GM18909 (cell line): ENCODE measurements at regions not wholly inside any gene's neighbourhood (a gene's known extent, or its start where the extent isn't known, plus 50 kb on each side); places are given as distances from the start of the nearest gene placed in this dataset.
"Not testable (repeated sequence)": the region's sequence is repeated elsewhere in the genome, so short reads cannot be mapped to it uniquely, and the experiment has no call there.

Source experiments
- ATAC-seq: cut with Tn5 transposase; IDR thresholded peaks from one replicate; pipeline ENCODE4 v1.9.1; 2021; ENCODE audit warnings: mild to moderate bottlenecking; ENCODE audit not compliant: unreplicated experiment, poor library complexity

DNA sequence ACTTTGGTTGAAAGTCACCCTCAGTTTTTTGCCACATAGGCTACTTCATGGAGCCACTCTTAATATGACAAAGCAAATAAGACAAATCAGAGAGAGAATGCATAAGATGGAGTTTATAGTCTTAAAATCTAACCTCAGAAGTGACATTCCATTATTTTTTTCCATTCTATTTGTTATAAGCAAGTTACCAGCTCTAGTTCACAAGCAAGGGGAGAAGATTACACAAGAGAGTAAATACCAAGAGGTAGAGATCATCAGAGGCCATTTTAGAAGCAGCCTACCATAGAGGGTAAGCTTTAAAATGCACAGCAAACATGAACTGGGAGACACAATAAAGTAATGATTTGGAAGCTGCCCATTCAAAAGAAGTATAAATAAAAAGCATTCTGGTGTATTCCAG lies 651.3 kb upstream of the MEF2C start:
- ATAC-seq = no peak

DNA sequence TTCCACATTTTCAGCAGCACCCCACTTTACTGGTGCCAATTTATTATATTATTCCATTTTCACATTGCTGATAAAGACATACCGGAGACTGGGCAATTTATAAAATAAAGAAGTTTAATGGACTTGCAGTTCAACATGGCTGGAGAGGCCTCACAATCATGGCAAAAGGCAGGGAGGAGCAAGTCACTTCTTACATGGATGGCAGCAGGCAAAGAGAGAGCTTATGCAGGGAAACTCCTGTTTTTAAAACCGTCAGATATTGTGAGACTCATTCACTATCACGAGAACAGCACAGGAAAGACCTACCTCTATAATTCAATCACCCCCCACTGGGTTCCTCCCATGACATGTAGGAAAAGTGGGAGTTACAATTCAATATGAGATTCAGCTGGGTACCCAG lies 641.8 kb upstream of the MEF2C start:
- ATAC-seq = no peak

DNA sequence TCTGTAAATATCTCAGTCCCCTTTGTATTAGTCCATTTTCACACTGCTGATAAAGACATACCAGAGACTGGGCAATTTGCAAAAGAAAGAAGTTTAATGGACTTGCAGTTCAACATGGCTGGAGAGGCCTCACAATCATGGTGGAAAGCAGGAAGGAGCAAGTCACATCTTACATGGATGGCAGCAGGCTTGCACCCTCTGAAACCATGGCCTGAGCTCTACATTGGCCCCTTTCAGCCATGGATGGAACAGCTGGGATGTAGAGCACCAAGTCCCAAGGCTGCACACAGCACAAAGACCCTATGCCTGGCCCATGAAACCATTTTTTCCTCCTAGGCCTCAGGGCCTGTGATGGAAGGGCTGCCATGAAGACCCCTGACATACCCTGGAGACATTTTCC lies 640.9 kb upstream of the MEF2C start:
- ATAC-seq = not testable (repeated sequence)

DNA sequence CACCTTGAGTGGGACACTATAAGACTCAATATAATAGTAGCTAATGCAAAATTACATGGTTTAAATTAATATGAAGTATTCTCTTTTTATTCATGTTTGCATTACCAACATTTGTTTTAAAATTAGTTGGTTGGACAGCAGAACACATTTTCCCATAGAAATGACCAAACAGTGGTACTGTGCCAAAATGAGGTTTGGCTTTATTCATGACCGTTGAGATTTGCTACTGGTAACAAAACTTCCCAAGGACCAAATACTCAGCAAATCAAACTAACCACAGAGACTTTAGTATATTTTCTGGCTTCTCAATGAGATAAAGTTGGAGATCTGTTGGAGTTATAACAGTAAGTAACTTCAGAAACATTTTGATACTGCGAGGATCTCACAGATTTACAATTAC lies 637.8 kb upstream of the MEF2C start:
- ATAC-seq = no peak

DNA sequence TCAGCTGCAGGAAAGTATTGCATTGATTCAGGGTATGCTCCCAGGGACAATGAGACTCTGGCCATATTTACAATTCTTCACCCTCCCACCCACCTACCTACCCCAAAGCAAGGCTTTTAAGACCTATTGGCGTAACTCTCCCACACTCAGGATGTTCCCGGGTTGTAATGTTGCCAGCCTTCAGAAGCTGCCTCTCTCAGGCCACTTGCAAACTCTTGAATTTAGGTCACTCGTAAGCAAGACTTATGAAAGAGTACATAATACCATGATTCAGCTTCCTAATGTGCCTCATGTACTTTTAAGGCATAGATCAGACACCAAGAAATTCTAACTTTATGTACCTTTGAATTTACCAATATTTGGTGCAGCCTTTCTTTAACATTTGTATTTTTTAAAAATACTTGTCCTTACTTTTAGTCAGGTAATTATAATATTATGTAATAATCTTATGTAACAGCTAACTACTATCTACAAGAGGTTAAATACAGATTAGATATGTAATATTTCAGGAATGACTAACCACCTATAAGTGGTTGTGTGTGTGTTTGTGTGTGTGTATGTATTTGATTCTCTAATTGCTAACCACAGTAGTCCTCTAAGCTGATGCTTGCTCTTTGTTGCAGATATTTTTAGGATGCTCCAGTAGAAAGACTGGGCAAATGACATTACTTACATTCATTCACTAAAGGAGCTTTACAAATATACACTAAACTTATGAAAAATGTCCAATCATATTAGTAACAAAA lies 630.5 kb upstream of the MEF2C start:
- ATAC-seq = no peak

DNA sequence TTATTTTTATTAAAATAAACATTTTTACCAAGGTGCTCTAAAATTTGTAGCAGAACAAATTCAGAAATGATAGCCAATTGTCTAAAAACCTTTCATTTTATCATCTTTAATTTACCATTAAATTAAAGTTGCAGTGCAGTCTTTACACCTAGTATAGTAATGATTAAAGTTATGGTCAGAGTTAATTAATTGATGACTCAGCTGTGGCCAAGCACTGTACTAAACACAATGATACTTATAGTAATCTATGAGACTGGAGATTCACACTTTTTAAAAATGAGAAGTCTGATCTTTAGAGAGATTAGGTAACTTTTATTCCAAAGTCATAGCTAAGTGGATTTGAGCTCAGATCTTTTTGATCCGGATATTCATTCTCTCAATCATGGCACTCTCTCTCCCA lies 621.1 kb upstream of the MEF2C start:
- no peak for ATAC-seq

DNA sequence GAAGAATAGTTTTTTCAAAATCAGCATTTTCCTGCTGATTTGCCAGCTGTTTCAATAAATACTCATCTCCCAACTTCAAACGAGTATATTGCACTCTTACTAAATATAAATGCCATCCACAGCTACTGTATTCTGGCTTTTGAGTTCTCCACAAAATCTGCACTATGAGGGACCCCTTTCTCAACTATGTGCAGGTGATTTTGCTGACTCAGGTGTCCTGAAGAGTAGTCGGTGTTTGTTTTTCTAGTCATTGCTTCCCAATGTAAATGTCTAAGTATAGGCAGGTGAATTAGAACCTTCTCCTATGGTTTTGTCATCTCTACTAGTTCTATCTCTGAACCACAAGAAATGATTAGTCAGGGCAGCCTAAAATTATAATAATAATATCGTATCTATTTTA lies 616.8 kb upstream of the MEF2C start:
- ATAC-seq = no peak

DNA sequence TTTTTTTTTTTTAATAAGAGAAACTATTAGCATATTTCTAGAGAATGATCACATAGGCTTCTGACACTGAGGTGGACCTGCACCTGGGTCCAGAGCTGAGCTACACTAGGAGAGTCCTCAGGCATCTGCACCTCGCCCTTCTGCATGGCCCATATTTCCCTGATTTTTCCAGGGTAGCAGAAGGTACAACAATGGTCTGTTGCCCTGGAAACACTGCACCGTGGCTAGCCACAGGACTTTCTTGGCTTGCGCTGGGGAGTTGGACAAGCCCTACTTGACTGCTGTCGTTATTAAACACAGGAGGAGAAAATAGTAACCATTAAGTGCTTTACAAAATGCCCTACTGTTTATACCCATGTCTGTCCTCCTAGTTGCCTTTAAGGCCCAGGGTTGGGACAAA lies 615.7 kb upstream of the MEF2C start:
- ATAC-seq = no peak

DNA sequence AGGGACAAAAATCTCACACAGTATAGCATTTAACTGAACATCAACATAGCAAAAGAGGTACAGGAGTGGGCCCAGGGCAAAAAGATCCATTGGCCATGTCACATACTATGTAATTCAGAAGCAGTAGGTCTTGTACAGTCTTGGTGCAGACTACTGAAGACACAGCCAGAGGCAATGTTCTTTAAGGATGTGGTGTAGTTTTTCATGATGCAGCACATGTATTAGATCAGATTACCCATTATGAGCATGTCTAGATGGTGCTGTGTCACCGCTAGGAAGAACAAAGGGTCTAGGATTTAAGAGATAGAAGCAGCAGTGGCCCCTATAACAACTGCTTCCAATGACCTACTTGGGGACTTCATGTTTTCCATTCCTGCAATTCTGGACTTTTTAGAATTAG lies 610.4 kb upstream of the MEF2C start:
- no peak for ATAC-seq

DNA sequence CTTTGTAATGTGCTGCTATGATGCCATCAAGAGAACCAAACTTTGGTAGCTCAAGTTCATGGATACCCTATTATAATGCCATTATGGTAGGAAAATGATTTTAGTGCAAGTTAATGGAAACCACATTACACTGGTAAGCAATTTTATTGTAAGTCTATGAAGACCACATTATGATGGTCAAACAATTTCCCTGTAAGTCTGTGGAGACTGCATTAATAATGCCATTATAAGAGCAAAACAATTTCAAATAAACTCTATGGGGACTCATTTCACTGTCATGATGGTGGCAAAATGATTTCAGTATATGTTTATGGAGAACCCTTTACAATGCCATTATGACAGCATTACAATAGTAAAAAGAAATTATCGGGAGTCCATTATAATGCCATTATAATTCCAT lies 602.0 kb upstream of the MEF2C start:
- no peak for ATAC-seq

DNA sequence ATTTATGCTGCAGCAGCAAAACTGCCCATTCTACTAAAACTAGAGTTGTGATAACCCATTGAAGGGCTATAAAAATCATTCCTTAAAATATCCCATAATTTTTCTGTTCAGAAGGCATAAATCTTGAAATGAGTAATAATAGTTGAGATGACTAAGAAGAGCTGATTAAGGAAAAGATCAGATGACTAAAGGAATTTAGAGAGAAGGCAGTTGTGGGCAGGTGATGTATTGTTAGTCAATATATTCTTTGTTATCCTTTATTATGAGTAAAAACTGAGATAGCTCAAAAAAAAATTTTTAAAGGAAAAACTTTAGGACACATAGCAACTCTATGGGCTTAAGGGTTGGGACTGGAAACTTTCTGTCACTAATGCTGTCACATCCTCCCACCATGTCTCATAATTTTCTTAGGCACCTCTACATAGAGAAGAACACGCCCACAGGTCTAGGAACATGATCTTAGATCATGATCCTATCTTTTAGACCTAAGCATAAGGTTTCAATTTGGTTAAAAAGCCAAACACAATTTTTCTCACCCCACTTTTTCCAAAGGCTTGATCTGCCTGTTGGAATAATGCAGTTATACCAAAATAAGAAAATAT lies 597.5 kb upstream of the MEF2C start:
- ATAC-seq = no peak

DNA sequence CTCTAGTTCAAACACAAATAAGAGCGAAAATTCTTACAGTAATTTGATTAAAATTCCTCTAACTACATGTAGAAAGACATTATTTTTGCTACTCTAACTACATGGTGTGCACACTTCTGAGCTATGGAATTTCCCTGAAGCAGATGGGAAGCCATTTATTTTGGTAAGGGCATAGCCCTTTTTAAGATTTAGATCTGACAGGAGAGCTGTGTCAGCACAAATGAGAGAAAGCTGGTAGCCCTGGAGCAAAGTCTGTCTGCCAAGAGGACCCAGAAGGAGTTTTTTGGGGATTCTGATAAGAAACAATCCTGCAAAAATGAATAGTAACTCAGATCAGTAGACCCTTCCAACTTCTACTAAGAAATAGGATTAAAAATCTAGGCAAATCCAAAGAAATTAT lies 595.9 kb upstream of the MEF2C start:
- ATAC-seq = no peak

DNA sequence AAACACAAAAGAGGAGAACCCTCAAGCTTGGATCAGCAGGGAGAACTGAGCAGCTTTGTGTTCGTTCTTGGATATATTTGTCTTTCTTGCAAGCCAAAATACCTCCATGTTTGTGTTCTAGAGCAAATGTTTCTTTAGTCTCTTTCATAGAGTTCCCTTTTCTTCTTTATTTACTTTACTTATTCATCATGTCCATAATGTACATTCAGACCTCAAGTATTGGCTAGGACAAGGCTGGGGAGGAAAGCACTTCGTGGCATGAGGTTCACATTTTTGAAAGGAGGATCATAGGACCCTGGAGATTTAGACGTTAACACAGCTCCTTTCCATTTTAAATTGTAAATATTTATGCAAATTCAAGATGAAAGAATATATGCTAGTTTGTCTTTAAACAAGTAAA lies 590.2 kb upstream of the MEF2C start:
- ATAC-seq = no peak

DNA sequence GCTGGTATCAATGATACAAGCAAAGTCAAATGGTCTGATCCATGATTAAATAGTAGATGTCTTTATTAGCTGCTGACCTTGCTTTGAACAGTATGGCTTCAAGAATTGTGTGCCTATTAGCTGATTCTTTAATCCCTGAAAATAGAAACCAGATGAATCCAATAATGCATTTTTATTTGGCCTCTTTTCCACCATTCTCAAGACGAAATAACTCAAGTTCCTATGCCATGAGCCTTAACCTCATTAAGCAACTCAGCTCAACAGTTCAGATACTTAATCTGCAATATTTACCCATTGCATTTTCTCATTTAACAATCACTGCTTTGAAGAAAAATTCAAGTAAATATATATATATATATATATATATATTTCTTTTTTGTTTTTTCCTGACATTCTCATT lies 588.6 kb upstream of the MEF2C start:
- ATAC-seq = no peak

DNA sequence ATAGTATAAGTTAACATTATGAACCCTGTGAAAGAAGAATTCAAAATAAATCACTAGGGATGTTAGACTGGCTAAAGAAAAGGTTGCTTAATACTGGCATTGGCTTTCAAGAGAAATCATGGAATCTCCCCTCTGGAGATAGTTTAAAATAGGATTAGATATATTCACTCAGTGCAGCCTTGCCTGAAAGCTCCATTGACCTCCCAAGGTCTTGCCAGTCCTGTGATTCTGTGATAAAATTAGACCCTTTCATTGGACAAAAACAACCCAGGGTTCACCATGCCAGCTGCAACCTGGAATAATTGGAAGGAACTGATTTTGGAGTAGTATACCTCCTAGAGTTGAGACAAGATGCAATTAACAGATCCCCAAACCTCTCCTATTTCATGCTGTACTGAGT lies 588.1 kb upstream of the MEF2C start:
- no peak for ATAC-seq

DNA sequence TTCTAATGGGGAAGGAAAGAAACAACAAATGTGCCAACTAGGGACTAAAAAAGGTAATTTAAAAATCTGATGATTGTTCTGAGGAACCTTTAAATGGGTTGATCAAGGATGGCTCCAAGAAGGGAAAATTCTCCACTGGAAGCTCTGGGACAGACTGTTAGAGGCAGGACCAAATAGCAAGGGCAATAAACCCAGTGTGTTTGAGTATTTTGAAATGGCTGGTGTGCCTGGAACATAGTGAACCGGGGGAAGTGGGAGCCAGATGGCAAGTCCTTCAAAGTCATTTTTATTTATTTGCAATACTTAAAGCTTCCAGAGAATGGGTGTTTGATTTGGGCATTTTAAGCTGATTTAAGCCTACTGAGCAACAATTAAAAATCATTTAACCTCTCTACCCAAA lies 587.7 kb upstream of the MEF2C start:
- ATAC-seq = no peak

DNA sequence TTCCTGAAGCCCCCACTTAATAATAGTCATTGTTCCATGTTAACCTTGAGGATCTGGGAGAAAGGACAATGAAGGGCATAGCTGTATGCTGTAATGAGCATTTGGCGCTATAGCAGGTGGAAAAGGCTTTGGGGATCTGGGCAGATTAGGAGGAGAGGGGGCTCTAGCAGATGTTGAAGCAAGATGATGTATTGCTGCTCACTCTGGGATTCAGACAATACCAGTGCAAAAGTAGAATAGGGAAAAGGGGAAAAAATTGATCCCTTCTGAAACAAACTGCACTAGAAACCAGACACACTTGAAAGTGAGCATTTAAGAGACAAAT lies 575.3 kb upstream of the MEF2C start:
- no peak for ATAC-seq

DNA sequence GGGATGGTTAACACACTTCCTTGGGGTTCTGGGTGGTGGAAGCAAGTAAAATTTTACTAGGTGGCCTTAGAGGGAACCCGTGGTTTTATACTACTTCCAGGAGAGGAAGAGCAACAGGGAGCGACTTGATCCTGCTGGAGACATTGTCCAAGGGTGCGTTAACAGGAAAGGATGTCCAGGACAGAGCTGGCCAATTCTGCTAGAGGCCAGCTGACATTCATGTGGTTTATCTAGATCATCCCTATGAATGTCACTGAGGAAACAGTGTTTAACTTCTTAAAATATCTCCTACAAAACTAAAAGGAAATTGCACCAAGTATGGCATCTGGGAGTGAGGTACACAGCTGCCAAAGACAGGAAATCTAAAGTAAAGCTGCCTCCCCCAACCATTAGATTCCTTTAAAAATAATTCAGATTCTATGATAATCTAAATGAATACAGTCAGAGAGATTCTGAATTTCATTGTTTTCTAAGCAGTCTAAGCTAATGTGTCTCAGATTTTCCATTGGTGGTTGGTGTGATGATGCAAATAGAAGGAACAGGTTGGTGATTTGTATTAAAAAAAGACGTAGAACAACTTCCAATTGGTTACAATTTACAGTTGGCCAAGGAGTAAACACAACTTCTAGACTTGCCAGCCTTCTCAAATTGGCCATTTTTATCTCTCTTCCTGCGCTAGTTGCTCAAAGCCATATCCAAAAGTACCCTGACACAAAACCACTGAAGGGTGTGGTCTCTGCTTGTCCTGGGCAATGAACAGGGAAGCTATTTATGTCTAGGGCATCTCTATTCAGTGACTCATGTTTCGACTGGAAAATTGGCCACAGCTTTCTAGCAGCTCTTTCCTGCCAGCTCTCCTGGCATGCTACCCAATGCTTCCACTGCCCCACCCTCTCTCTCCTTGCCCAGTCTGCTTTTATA lies 574.7 kb upstream of the MEF2C start:
- no peak for ATAC-seq

DNA sequence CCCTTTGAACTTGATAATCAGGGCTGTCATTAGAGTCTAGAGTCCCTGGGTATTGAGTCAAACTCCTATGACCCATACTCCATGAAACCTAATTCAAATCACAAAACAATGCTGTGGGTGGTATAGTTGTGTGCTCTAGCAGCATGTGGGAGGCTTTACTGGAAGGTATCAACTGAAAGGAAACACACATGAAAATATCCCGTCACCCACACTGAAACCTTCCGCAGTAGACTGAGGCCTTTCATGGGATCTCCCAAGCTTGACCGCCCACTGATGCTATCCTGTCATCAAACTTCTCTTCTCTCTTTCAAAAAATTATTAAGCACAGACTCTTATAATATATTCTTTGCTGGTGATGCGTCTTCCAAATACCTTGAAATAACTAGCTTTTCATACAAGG lies 569.1 kb upstream of the MEF2C start:
- ATAC-seq = no peak

DNA sequence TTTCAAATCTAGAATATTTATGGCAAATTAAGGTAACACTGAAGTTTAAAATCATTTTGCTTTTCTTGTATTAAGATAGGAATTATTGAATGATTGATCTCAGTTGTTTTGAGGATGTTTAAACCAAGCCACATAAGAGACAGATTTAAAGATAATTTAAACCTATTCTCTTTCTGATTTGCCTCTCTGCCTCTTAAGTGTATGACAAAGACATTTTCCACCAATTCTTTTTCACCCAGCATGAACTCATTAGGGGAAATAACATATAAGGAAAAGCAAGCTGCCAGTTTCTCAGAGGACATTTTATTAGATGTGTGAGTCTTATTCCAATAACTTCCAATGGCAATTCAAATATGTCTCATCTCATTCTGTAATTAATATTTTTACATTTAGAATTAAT lies 568.3 kb upstream of the MEF2C start:
- no peak for ATAC-seq

DNA sequence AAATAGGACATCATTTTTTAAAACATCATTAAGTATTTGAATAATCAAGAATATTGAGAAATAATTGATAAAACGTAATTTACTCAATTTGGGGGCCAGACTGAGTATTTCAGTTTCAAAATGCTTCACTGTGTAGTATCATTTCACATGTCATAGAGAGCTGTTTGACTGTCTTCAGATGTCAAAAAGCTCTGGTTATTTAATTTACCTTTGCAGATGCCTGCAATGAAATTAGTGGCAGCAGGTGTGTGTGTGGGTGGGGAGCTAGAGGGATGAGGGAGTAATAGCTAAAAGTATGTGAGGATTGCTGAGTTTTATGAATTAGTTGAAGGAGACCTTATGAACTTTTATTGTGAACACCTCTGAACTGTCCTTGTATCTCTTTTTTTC lies 567.2 kb upstream of the MEF2C start:
- no peak for ATAC-seq
